ENCODE measurements at regions not wholly inside any gene's neighbourhood (a gene's known extent, or its start where the extent isn't known, plus 50 kb on each side); places are given as distances from the start of the nearest gene placed in this dataset.
A peak's percentile ranks its signal among the peaks of the same experiment; 100 is the strongest.

- Histone ChIP-seq H3K9me3 (peaks cover 0 to 13% (median 4%) of the 10 kb centered on the region in 4 donors), H3K4me1 (no peaks in the 10 kb centered on the region), H3K4me3 (no peak overlapping the region), H3K36me3 (no peaks in the 10 kb centered on the region), H3K27me3 (no peaks in the 10 kb centered on the region), H3K27ac (no peak overlapping the region)
- 64 to 75% (median 71%) methylated on average over 6 of the region's 6 CpGs for WGBS, 5 donors
- intact Hi-C loops (cut with DNase I; ENCODE audit: low total_unique reads), result no loop called here
- no peak for TF ChIP-seq EP300 (IDR thresholded peaks at IDR 0.05)
- TF ChIP-seq POLR2AphosphoS5 (IDR thresholded peaks at IDR 0.05), result no peak
- no peak for TF ChIP-seq CTCF (IDR thresholded peaks at IDR 0.05)
- no peak for TF ChIP-seq POLR2A (IDR thresholded peaks at IDR 0.05)
- peak in 1 of 2 donors; percentile 79 for DNase-seq
Observed at GRCh38 chr5:158349987-158350386, 491.0 kb upstream of the CLINT1 start.

- Histone ChIP-seq H3K36me3 (no peaks in the 10 kb centered on the region), H3K9me3 (peaks cover 0 to 14% (median 4%) of the 10 kb centered on the region in 4 donors), H3K27me3 (no peaks in the 10 kb centered on the region), H3K27ac (no peak overlapping the region), H3K4me1 (no peaks in the 10 kb centered on the region), H3K4me3 (no peak overlapping the region)
- TF ChIP-seq POLR2A (IDR thresholded peaks at IDR 0.05) (no peak), EP300 (IDR thresholded peaks at IDR 0.05) (no peak), POLR2AphosphoS5 (IDR thresholded peaks at IDR 0.05) (no peak), CTCF (IDR thresholded peaks at IDR 0.05) (no peak)
- no peak for DNase-seq
- intact Hi-C loops (cut with DNase I; ENCODE audit: low total_unique reads), result no loop called here
- 74 to 84% (median 80%) methylated on average over 2 of the region's 2 CpGs for WGBS, 5 donors
Observed at GRCh38 chr5:158344376-158344775, 485.4 kb upstream of the CLINT1 start.

GRCh38 chr5:158340608-158341007 lies 481.7 kb upstream of the CLINT1 start:
- WGBS, 5 donors, result 41 to 58% (median 52%) methylated on average over 1 of the region's 1 CpG
- TF ChIP-seq POLR2A (IDR thresholded peaks at IDR 0.05) (no peak), CTCF (IDR thresholded peaks at IDR 0.05) (no peak), POLR2AphosphoS5 (IDR thresholded peaks at IDR 0.05) (no peak), EP300 (IDR thresholded peaks at IDR 0.05) (no peak)
- DNase-seq, result no peak

GRCh38 chr5:158326256-158326655 lies 467.3 kb upstream of the CLINT1 start:
- TF ChIP-seq CTCF (IDR thresholded peaks at IDR 0.05) (no peak), EP300 (IDR thresholded peaks at IDR 0.05) (no peak), POLR2A (IDR thresholded peaks at IDR 0.05) (no peak), POLR2AphosphoS5 (IDR thresholded peaks at IDR 0.05) (no peak)
- intact Hi-C loops (cut with DNase I; ENCODE audit: low total_unique reads), result no loop called here
- 78 to 91% (median 87%) methylated on average over 1 of the region's 1 CpG for WGBS, 5 donors
- Histone ChIP-seq H3K4me3 (no peak overlapping the region), H3K36me3 (no peaks in the 10 kb centered on the region), H3K27ac (no peak overlapping the region), H3K27me3 (no peaks in the 10 kb centered on the region), H3K9me3 (peaks cover 0 to 12% (median 11%) of the 10 kb centered on the region in 4 donors), H3K4me1 (no peaks in the 10 kb centered on the region)
- DNase-seq, result no peak

More at GRCh38 chr5:158340608-158341007, 481.7 kb upstream of the CLINT1 start:
- Histone ChIP-seq H3K4me1 (no peaks in the 10 kb centered on the region), H3K4me3 (no peak overlapping the region), H3K27me3 (no peaks in the 10 kb centered on the region), H3K36me3 (no peaks in the 10 kb centered on the region), H3K27ac (no peak overlapping the region), H3K9me3 (peaks cover 0 to 16% (median 3%) of the 10 kb centered on the region in 4 donors)
- intact Hi-C loops (cut with DNase I; ENCODE audit: low total_unique reads), result no loop called here
